ENCODE measurements at regions not wholly inside any gene's neighbourhood (a gene's known extent, or its start where the extent isn't known, plus 50 kb on each side); places are given as distances from the start of the nearest gene placed in this dataset.

DNA sequence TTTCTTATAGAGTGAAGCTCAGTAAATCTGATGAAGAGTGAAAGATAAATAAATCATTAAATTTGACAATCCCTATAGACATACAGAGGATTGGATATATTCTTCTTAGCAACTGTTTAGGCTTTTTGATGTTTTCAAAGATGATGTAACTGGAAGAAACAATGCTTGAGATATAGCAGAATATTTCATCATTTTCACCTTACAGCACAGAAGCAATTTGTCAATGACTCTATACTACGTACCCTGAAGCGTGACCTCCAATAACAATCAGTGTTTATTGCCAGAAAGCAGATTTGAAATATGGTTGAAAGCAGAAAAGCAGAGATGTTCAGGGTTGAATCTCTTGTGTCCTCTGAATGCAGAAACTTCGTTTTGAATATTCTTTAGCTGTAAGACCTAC lies 228.4 kb downstream of the DTHD1 start (continued):
- TF ChIP-seq ZNF366 (tag by site-specific recombination; conservative IDR thresholded peaks at IDR 0.05) (no peak), ZNF792 (tag by site-specific recombination; IDR thresholded peaks at IDR 0.05) (no peak), HOXD13 (CRISPR knock-in tag; IDR thresholded peaks at IDR 0.05; ENCODE audit: borderline replicate concordance) (no peak), ZNF776 (tag by site-specific recombination; IDR thresholded peaks at IDR 0.05; ENCODE audit: borderline replicate concordance) (no peak), ZXDB (tag by site-specific recombination; IDR thresholded peaks at IDR 0.05) (no peak), OSR2 (tag by site-specific recombination; IDR thresholded peaks at IDR 0.05) (no peak)

DNA sequence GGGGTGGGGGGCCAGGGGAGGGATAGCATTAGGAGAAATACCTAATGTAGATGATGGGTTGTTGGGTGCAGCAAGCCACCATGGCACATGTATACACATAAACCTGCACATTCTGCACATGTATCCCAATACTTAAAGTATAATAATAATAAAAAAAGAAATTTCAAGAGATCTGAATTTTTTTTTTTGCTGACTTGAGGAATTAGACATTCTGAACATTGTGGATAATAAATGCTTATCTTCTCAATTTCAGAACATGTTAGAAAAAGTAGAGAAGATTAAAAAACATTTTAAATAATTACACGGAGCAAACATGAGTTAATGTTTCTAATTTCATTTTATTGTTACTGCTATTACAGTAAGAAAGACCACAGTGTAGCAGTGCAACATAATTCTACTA lies 230.4 kb downstream of the DTHD1 start:
- Histone ChIP-seq H3K4me3 (ENCODE audit: low read depth, low read length) (no peak overlapping the region), H3K9me3 (ENCODE audit: control insufficient read depth, insufficient read depth, low read depth, low read length) (no peaks in the 10 kb centered on the region), H3K27ac (ENCODE audit: extremely low read depth, low read depth, low read length) (no peak overlapping the region), H3K4me1 (ENCODE audit: control insufficient read depth, insufficient read depth, low read length) (no peaks in the 10 kb centered on the region), H3K36me3 (ENCODE audit: control insufficient read depth in 2 of 2, insufficient read depth in 1 of 2, low read length in 2 of 2) (no peaks in the 10 kb centered on the region)
- ChIA-PET CTCF (no interaction called here), POLR2A (no interaction called here)
- no peak for TF ChIP-seq MZF1 (tag by site-specific recombination; IDR thresholded peaks at IDR 0.05; ENCODE audit: borderline replicate concordance)
- TF ChIP-seq, protein P1, sequence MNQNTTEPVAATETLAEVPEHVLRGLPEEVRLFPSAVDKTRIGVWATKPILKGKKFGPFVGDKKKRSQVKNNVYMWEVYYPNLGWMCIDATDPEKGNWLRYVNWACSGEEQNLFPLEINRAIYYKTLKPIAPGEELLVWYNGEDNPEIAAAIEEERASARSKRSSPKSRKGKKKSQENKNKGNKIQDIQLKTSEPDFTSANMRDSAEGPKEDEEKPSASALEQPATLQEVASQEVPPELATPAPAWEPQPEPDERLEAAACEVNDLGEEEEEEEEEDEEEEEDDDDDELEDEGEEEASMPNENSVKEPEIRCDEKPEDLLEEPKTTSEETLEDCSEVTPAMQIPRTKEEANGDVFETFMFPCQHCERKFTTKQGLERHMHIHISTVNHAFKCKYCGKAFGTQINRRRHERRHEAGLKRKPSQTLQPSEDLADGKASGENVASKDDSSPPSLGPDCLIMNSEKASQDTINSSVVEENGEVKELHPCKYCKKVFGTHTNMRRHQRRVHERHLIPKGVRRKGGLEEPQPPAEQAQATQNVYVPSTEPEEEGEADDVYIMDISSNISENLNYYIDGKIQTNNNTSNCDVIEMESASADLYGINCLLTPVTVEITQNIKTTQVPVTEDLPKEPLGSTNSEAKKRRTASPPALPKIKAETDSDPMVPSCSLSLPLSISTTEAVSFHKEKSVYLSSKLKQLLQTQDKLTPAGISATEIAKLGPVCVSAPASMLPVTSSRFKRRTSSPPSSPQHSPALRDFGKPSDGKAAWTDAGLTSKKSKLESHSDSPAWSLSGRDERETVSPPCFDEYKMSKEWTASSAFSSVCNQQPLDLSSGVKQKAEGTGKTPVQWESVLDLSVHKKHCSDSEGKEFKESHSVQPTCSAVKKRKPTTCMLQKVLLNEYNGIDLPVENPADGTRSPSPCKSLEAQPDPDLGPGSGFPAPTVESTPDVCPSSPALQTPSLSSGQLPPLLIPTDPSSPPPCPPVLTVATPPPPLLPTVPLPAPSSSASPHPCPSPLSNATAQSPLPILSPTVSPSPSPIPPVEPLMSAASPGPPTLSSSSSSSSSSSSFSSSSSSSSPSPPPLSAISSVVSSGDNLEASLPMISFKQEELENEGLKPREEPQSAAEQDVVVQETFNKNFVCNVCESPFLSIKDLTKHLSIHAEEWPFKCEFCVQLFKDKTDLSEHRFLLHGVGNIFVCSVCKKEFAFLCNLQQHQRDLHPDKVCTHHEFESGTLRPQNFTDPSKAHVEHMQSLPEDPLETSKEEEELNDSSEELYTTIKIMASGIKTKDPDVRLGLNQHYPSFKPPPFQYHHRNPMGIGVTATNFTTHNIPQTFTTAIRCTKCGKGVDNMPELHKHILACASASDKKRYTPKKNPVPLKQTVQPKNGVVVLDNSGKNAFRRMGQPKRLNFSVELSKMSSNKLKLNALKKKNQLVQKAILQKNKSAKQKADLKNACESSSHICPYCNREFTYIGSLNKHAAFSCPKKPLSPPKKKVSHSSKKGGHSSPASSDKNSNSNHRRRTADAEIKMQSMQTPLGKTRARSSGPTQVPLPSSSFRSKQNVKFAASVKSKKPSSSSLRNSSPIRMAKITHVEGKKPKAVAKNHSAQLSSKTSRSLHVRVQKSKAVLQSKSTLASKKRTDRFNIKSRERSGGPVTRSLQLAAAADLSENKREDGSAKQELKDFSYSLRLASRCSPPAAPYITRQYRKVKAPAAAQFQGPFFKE (tag by site-specific recombination; IDR thresholded peaks at IDR 0.05; ENCODE audit: borderline replicate concordance) = no peak
- no peak for TF ChIP-seq FEZF1 (tag by site-specific recombination; IDR thresholded peaks at IDR 0.05)
- TF ChIP-seq ZNF521 (tag by site-specific recombination; IDR thresholded peaks at IDR 0.05) = no peak
- TF ChIP-seq ZEB2 (tag by site-specific recombination; IDR thresholded peaks at IDR 0.05) = no peak
- no peak for TF ChIP-seq SETDB1 (IDR thresholded peaks at IDR 0.05; ENCODE audit: insufficient read length, low read length)
- TF ChIP-seq, protein P2, sequence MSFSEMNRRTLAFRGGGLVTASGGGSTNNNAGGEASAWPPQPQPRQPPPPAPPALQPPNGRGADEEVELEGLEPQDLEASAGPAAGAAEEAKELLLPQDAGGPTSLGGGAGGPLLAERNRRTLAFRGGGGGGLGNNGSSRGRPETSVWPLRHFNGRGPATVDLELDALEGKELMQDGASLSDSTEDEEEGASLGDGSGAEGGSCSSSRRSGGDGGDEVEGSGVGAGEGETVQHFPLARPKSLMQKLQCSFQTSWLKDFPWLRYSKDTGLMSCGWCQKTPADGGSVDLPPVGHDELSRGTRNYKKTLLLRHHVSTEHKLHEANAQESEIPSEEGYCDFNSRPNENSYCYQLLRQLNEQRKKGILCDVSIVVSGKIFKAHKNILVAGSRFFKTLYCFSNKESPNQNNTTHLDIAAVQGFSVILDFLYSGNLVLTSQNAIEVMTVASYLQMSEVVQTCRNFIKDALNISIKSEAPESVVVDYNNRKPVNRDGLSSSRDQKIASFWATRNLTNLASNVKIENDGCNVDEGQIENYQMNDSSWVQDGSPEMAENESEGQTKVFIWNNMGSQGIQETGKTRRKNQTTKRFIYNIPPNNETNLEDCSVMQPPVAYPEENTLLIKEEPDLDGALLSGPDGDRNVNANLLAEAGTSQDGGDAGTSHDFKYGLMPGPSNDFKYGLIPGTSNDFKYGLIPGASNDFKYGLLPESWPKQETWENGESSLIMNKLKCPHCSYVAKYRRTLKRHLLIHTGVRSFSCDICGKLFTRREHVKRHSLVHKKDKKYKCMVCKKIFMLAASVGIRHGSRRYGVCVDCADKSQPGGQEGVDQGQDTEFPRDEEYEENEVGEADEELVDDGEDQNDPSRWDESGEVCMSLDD (tag by site-specific recombination; IDR thresholded peaks at IDR 0.05) = no peak
- no peak for TF ChIP-seq SP7 (tag by site-specific recombination; IDR thresholded peaks at IDR 0.05)
- TF ChIP-seq ZNF366 (tag by site-specific recombination; conservative IDR thresholded peaks at IDR 0.05) = no peak
- TF ChIP-seq ZNF677 (tag by site-specific recombination; IDR thresholded peaks at IDR 0.05) = no peak
- no peak for TF ChIP-seq YY2 (tag by site-specific recombination; IDR thresholded peaks at IDR 0.05)
- no peak for TF ChIP-seq WT1 (tag by site-specific recombination; IDR thresholded peaks at IDR 0.05)
- TF ChIP-seq PRDM1 (tag by site-specific recombination; IDR thresholded peaks at IDR 0.05) = no peak
- TF ChIP-seq, protein P3, sequence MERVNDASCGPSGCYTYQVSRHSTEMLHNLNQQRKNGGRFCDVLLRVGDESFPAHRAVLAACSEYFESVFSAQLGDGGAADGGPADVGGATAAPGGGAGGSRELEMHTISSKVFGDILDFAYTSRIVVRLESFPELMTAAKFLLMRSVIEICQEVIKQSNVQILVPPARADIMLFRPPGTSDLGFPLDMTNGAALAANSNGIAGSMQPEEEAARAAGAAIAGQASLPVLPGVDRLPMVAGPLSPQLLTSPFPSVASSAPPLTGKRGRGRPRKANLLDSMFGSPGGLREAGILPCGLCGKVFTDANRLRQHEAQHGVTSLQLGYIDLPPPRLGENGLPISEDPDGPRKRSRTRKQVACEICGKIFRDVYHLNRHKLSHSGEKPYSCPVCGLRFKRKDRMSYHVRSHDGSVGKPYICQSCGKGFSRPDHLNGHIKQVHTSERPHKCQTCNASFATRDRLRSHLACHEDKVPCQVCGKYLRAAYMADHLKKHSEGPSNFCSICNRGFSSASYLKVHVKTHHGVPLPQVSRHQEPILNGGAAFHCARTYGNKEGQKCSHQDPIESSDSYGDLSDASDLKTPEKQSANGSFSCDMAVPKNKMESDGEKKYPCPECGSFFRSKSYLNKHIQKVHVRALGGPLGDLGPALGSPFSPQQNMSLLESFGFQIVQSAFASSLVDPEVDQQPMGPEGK (tag by site-specific recombination; IDR thresholded peaks at IDR 0.05) = no peak
- TF ChIP-seq ZNF10 (tag by site-specific recombination; IDR thresholded peaks at IDR 0.05) = no peak
- no peak for TF ChIP-seq ZNF48 (tag by site-specific recombination; IDR thresholded peaks at IDR 0.05)

Data from HEK293 (cell line).